Caco-2 (cell line): ENCODE measurements at regions not wholly inside any gene's neighbourhood (a gene's known extent, or its start where the extent isn't known, plus 50 kb on each side); places are given as distances from the start of the nearest gene placed in this dataset.

ENCODE experiments used
- BruUV-seq: library from RNA; stranded (reverse); fragments of 400-500 nt; replicated peaks from 2 replicates; lab custom pipeline; 2021; lab: Mats Ljungman, UMichigan
- CTCF ChIA-PET: fragments of 300-600 bp; sonication (Branson Sonifier 250); formaldehyde crosslinking; loops from one replicate; lab custom pipeline; 2022; ENCODE audit warnings: antibody characterized with exemption; lab: Charles Lee
- POLR2A ChIA-PET: fragments of 300-600 bp; sonication (Branson Sonifier 250); formaldehyde crosslinking; loops from one replicate; lab custom pipeline; 2022; ENCODE audit warnings: antibody characterized with exemption; lab: Charles Lee
- DNase-seq, 2 experiments: peaks; one replicate each; pipeline versions ENCODE4 v3.0.0 to v3.0.0-alpha.2; 2020 to 2022
- H3K27me3 ChIP-seq: replicated peaks from 2 replicates; pipeline ENCODE4 v1.6.0; 2011; ENCODE audit warnings: low read length; ENCODE audit not compliant: control insufficient read depth, insufficient read depth
- H3K36me3 ChIP-seq: 2 replicates; pipeline ENCODE4 v1.5.1; 2011; ENCODE audit warnings: low read length; ENCODE audit not compliant: control insufficient read depth, insufficient read depth
- H3K4me1 ChIP-seq: fragments of 250-450 bp; sonication (Bioruptor Pico); 2 replicates; pipeline ENCODE4 v1.5.1; 2020; ENCODE audit warnings: mild to moderate bottlenecking
- H3K4me3 ChIP-seq: 2 replicates; pipeline ENCODE4 v1.5.1; 2011; ENCODE audit warnings: low read depth, mild to moderate bottlenecking, control low read depth, low read length
- H3K9me3 ChIP-seq: fragments of 250-450 bp; sonication (Bioruptor Pico); 2 replicates; pipeline ENCODE4 v1.5.1; 2020; ENCODE audit warnings: mild to moderate bottlenecking, moderate library complexity
- H3K27ac Mint-ChIP-seq: one replicate; pipeline ENCODE4 v1.8.0; 2022; ENCODE audit warnings: mixed read lengths; ENCODE audit not compliant: unreplicated experiment
- H3K27me3 Mint-ChIP-seq: one replicate; pipeline ENCODE4 v1.8.0; 2022; ENCODE audit warnings: mixed read lengths; ENCODE audit not compliant: insufficient read depth, unreplicated experiment
- H3K36me3 Mint-ChIP-seq: one replicate; pipeline ENCODE4 v1.8.0; 2022; ENCODE audit warnings: mild to moderate bottlenecking, mixed read lengths; ENCODE audit not compliant: insufficient read depth, unreplicated experiment
- H3K4me1 Mint-ChIP-seq: one replicate; pipeline ENCODE4 v1.8.0; 2022; ENCODE audit warnings: low read depth, mixed read lengths; ENCODE audit not compliant: unreplicated experiment
- H3K4me3 Mint-ChIP-seq: one replicate; pipeline ENCODE4 v1.8.0; 2022; ENCODE audit warnings: mild to moderate bottlenecking, moderate library complexity, mixed read lengths; ENCODE audit not compliant: unreplicated experiment
- H3K9me3 Mint-ChIP-seq: one replicate; pipeline ENCODE4 v1.8.0; 2022; ENCODE audit warnings: mixed read lengths; ENCODE audit not compliant: unreplicated experiment
- CTCF ChIP-seq, 2 experiments: fragments of 200-600 bp in 1 of 2; IDR thresholded peaks; 1 replicate in 1 of 2; 2 replicates in 1 of 2; pipeline versions ENCODE4 v1.5.1 to v1.8.0; 2011 to 2022; ENCODE audit warnings: antibody characterized with exemption in 1 of 2, control low read depth in 1 of 2, inconsistent platforms in 1 of 2, low read depth in 1 of 2, low read length in 1 of 2, mild to moderate bottlenecking in 1 of 2, moderate library complexity in 1 of 2; ENCODE audit not compliant: insufficient read depth in 1 of 2, severe bottlenecking in 1 of 2, unreplicated experiment in 1 of 2
- intact Hi-C: fragments of 100-400 bp; cut with micrococcal nuclease; formaldehyde crosslinking; loops from one replicate; pipeline ENCODE4 v1.10.0; 2022; ENCODE audit not compliant: unreplicated experiment

GRCh38 chr13:80074811-80075210 is 266.1 kb downstream of the SPRY2 start:
- H3K36me3 ChIP-seq = no peaks in the 10 kb centered on the region
- H3K27me3 ChIP-seq = no peaks in the 10 kb centered on the region
- no peaks in the 10 kb centered on the region for H3K9me3 ChIP-seq
- H3K9me3 Mint-ChIP-seq = no peaks in the 10 kb centered on the region
- no peaks in the 10 kb centered on the region for H3K27me3 Mint-ChIP-seq
- intact Hi-C loops = no loop called here
- H3K27ac Mint-ChIP-seq = no peak overlapping the region
- H3K4me1 ChIP-seq = no peaks in the 10 kb centered on the region
- no peak overlapping the region for H3K4me3 ChIP-seq
- no peaks in the 10 kb centered on the region for H3K36me3 Mint-ChIP-seq
- CTCF ChIA-PET = no interaction called here
- no peak for DNase-seq
- H3K4me1 Mint-ChIP-seq = peaks cover 17% of the 10 kb centered on the region
- BruUV-seq = no TSS peak
- no peak for TF ChIP-seq CTCF (IDR thresholded peaks at IDR 0.05; ENCODE audit: insufficient read depth in 1 of 2, low read depth in 1 of 2, low read length in 1 of 2, severe bottlenecking in 1 of 2, unreplicated experiment in 1 of 2)
- POLR2A ChIA-PET = no interaction called here
- no peak overlapping the region for H3K4me3 Mint-ChIP-seq

GRCh38 chr13:80074143-80074752 is 266.7 kb downstream of the SPRY2 start:
- no peak overlapping the region for H3K4me3 ChIP-seq
- no peak for DNase-seq
- no peaks in the 10 kb centered on the region for H3K36me3 ChIP-seq
- Mint-ChIP-seq H3K4me1 (peaks cover 17% of the 10 kb centered on the region), H3K27me3 (no peaks in the 10 kb centered on the region), H3K4me3 (no peak overlapping the region), H3K36me3 (no peaks in the 10 kb centered on the region), H3K27ac (no peak overlapping the region), H3K9me3 (no peaks in the 10 kb centered on the region)
- H3K9me3 ChIP-seq = no peaks in the 10 kb centered on the region
- H3K27me3 ChIP-seq = no peaks in the 10 kb centered on the region
- BruUV-seq = no TSS peak
- no peak for TF ChIP-seq CTCF (IDR thresholded peaks at IDR 0.05; ENCODE audit: insufficient read depth in 1 of 2, low read depth in 1 of 2, low read length in 1 of 2, severe bottlenecking in 1 of 2, unreplicated experiment in 1 of 2)
- ChIA-PET POLR2A (no interaction called here), CTCF (no interaction called here)
- no peaks in the 10 kb centered on the region for H3K4me1 ChIP-seq
- intact Hi-C loops = no loop called here

GRCh38 chr13:80072231-80072630 is 268.7 kb downstream of the SPRY2 start:
- H3K4me1 Mint-ChIP-seq = peaks cover 16% of the 10 kb centered on the region
- no peaks in the 10 kb centered on the region for H3K27me3 Mint-ChIP-seq
- Histone ChIP-seq H3K4me3 (no peak overlapping the region), H3K27me3 (no peaks in the 10 kb centered on the region), H3K36me3 (no peaks in the 10 kb centered on the region), H3K9me3 (no peaks in the 10 kb centered on the region), H3K4me1 (no peaks in the 10 kb centered on the region)
- no peaks in the 10 kb centered on the region for H3K9me3 Mint-ChIP-seq
- no peaks in the 10 kb centered on the region for H3K36me3 Mint-ChIP-seq
- ChIA-PET CTCF (no interaction called here), POLR2A (no interaction called here)
- DNase-seq = no peak
- intact Hi-C loops = no loop called here
- H3K27ac Mint-ChIP-seq = no peak overlapping the region
- no peak overlapping the region for H3K4me3 Mint-ChIP-seq
- TF ChIP-seq CTCF (IDR thresholded peaks at IDR 0.05; ENCODE audit: insufficient read depth in 1 of 2, low read depth in 1 of 2, low read length in 1 of 2, severe bottlenecking in 1 of 2, unreplicated experiment in 1 of 2) = no peak
- no TSS peak for BruUV-seq
